Nucleus accumbens (tissue), 56 donors: ENCODE measurements at regions not wholly inside any gene's neighbourhood (a gene's known extent, or its start where the extent isn't known, plus 50 kb on each side); places are given as distances from the start of the nearest gene placed in this dataset.
A peak's percentile ranks its signal among the peaks of the same experiment; 100 is the strongest.
"Not testable (repeated sequence)": the region's sequence is repeated elsewhere in the genome, so short reads cannot be mapped to it uniquely, and the experiment has no call there.

Experiments
- DNase-seq, 56 donors: peaks; one replicate each; lab custom pipeline; 2025; lab: John Stamatoyannopoulos, UW

- no peak for DNase-seq
These were observed 1116.4 kb downstream of the SOCS6 start for GRCh38 chr18:71405169-71405809.

- no peak for DNase-seq
These were observed 1114.7 kb downstream of the SOCS6 start for GRCh38 chr18:71403501-71403900.

- DNase-seq: peak in 47 of 56 donors; percentile 3 to 76 (median 30)
These were observed 1109.7 kb downstream of the SOCS6 start for GRCh38 chr18:71398531-71398930.

- DNase-seq: no peak
These were observed 1099.3 kb downstream of the SOCS6 start for GRCh38 chr18:71388148-71388547.

GRCh38 chr18:71374294-71375000, 1085.6 kb downstream of the SOCS6 start:
- no peak for DNase-seq

GRCh38 chr18:71371951-71372605, 1083.2 kb downstream of the SOCS6 start:
- no peak for DNase-seq

- DNase-seq: no peak
These were observed 1082.0 kb downstream of the SOCS6 start for GRCh38 chr18:71370671-71371445.

GRCh38 chr18:71370095-71370494, 1081.2 kb downstream of the SOCS6 start:
- no peak for DNase-seq

GRCh38 chr18:71362140-71362539, 1073.3 kb downstream of the SOCS6 start:
- no peak for DNase-seq

- not testable (repeated sequence) for DNase-seq
These were observed 1066.8 kb downstream of the SOCS6 start for GRCh38 chr18:71355599-71355998.

- no peak for DNase-seq
These were observed 1063.8 kb downstream of the SOCS6 start for GRCh38 chr18:71352618-71353017.

- DNase-seq: no peak
These were observed 1047.8 kb downstream of the SOCS6 start for GRCh38 chr18:71336576-71337210.

- no peak for DNase-seq
These were observed 1040.7 kb downstream of the SOCS6 start for GRCh38 chr18:71329563-71329962.

GRCh38 chr18:71329114-71329513, 1040.3 kb downstream of the SOCS6 start:
- DNase-seq: no peak

GRCh38 chr18:71327850-71328249, 1039.0 kb downstream of the SOCS6 start:
- DNase-seq: no peak

- no peak for DNase-seq
These were observed 1038.6 kb downstream of the SOCS6 start for GRCh38 chr18:71327441-71327840.

GRCh38 chr18:71326826-71327225, 1038.0 kb downstream of the SOCS6 start:
- DNase-seq: no peak

GRCh38 chr18:71324356-71324755, 1035.5 kb downstream of the SOCS6 start:
- DNase-seq: no peak

GRCh38 chr18:71322201-71322600, 1033.4 kb downstream of the SOCS6 start:
- no peak for DNase-seq

- no peak for DNase-seq
These were observed 1032.5 kb downstream of the SOCS6 start for GRCh38 chr18:71321319-71321718.
